NCI-H82 treated with DMSO at 0.1 percent for 48 hours (cell line): ENCODE measurements at regions not wholly inside any gene's neighbourhood (a gene's known extent, or its start where the extent isn't known, plus 50 kb on each side); places are given as distances from the start of the nearest gene placed in this dataset.

Experiments
- DNase-seq: peaks from one replicate; lab custom pipeline; 2025; ENCODE audit not compliant: unreplicated experiment; lab: John Stamatoyannopoulos, UW

- DNase-seq: peak; percentile 10
These were observed 378.2 kb upstream of the AZI2 start for GRCh38 chr3:28726840-28727239.

GRCh38 chr3:28727307-28727706 is 378.7 kb upstream of the AZI2 start:
- no peak for DNase-seq

- DNase-seq: no peak
These were observed 389.8 kb upstream of the AZI2 start for GRCh38 chr3:28738425-28738824.

GRCh38 chr3:28739647-28740046 is 391.0 kb upstream of the AZI2 start:
- no peak for DNase-seq

GRCh38 chr3:28743271-28743670 is 394.6 kb upstream of the AZI2 start:
- no peak for DNase-seq

- no peak for DNase-seq
These were observed 395.2 kb upstream of the AZI2 start for GRCh38 chr3:28743831-28744230.

- no peak for DNase-seq
These were observed 396.8 kb upstream of the AZI2 start for GRCh38 chr3:28745436-28745835.

GRCh38 chr3:28745916-28746617 is 397.4 kb upstream of the AZI2 start:
- DNase-seq: no peak

- DNase-seq: no peak
These were observed 398.4 kb upstream of the AZI2 start for GRCh38 chr3:28746990-28747389.

GRCh38 chr3:28751864-28752263 is 403.2 kb upstream of the AZI2 start:
- no peak for DNase-seq

- DNase-seq: no peak
These were observed 403.7 kb upstream of the AZI2 start for GRCh38 chr3:28752290-28752689.

- DNase-seq: no peak
These were observed 407.4 kb upstream of the AZI2 start for GRCh38 chr3:28756056-28756455.

GRCh38 chr3:28758115-28758514 is 409.5 kb upstream of the AZI2 start:
- no peak for DNase-seq

- no peak for DNase-seq
These were observed 412.8 kb upstream of the AZI2 start for GRCh38 chr3:28761375-28761774.

- DNase-seq: no peak
These were observed 416.6 kb upstream of the AZI2 start for GRCh38 chr3:28765194-28765593.

GRCh38 chr3:28768439-28768838 is 419.8 kb upstream of the AZI2 start:
- DNase-seq: no peak

GRCh38 chr3:28777806-28778475 is 429.3 kb upstream of the AZI2 start:
- DNase-seq: no peak

GRCh38 chr3:28780480-28780879 is 431.9 kb upstream of the AZI2 start:
- DNase-seq: no peak

GRCh38 chr3:28781053-28781452 is 432.4 kb upstream of the AZI2 start:
- DNase-seq: no peak

- DNase-seq: no peak
These were observed 437.8 kb upstream of the AZI2 start for GRCh38 chr3:28786446-28786845.

- DNase-seq: no peak
These were observed 439.9 kb upstream of the AZI2 start for GRCh38 chr3:28788571-28788970.

- DNase-seq: no peak
These were observed 443.2 kb upstream of the AZI2 start for GRCh38 chr3:28791713-28792255.

GRCh38 chr3:28792604-28793003 is 444.0 kb upstream of the AZI2 start:
- DNase-seq: no peak
